DND-41 (cell line): ENCODE measurements at regions not wholly inside any gene's neighbourhood (a gene's known extent, or its start where the extent isn't known, plus 50 kb on each side); places are given as distances from the start of the nearest gene placed in this dataset.
A peak's percentile ranks its signal among the peaks of the same experiment; 100 is the strongest.

Experiments used
- ATAC-seq: fragments of 200-7000 bp; cut with Tn5 transposase; 3 replicates; pipeline ENCODE4 v1.9.1; 2021; ENCODE audit warnings: low read depth; ENCODE audit not compliant: insufficient read depth
- DNase-seq: peaks from one replicate; pipeline ENCODE4 v3.0.0-alpha.2; 2020
- H2AFZ ChIP-seq: 2 replicates; pipeline ENCODE4 v1.6.0; 2012; ENCODE audit warnings: low read depth, low read length
- H3K27ac ChIP-seq: 2 replicates; pipeline ENCODE4 v1.5.1; 2012; ENCODE audit warnings: low read length, inconsistent platforms
- H3K27me3 ChIP-seq: fragments of 200-600 bp; sonication (generic); 2 replicates; pipeline ENCODE4 v1.6.0; 2012; ENCODE audit warnings: low read length, mild to moderate bottlenecking, inconsistent platforms; ENCODE audit not compliant: insufficient read depth, poor library complexity
- H3K36me3 ChIP-seq: 2 replicates; pipeline ENCODE4 v1.5.1; 2012; ENCODE audit warnings: low read length, inconsistent platforms; ENCODE audit not compliant: insufficient read depth
- H3K4me1 ChIP-seq: 2 replicates; pipeline ENCODE4 v1.5.1; 2012; ENCODE audit warnings: mild to moderate bottlenecking, low read length; ENCODE audit not compliant: insufficient read depth
- H3K4me2 ChIP-seq: 2 replicates; pipeline ENCODE4 v1.6.0; 2012; ENCODE audit warnings: mild to moderate bottlenecking, moderate library complexity, low read length, inconsistent platforms; ENCODE audit not compliant: insufficient read depth
- H3K4me3 ChIP-seq, 2 experiments: fragments of 200-600 bp in 1 of 2; shearing (Covaris generic) in 1 of 2; 2 replicates each; pipeline ENCODE4 v1.5.1; 2012 to 2016; ENCODE audit warnings: inconsistent platforms in 2 of 2, low read length in 2 of 2, mild to moderate bottlenecking in 2 of 2, low read depth in 1 of 2, moderate library complexity in 1 of 2
- H3K79me2 ChIP-seq: 2 replicates; pipeline ENCODE4 v1.6.0; 2012; ENCODE audit warnings: low read length, inconsistent platforms; ENCODE audit not compliant: insufficient read depth
- H3K9ac ChIP-seq: 2 replicates; pipeline ENCODE4 v1.6.0; 2012; ENCODE audit warnings: low read depth, mild to moderate bottlenecking, inconsistent platforms, low read length, moderate library complexity
- H3K9me3 ChIP-seq: 2 replicates; pipeline ENCODE4 v1.5.1; 2012; ENCODE audit warnings: low read length, moderate library complexity, mild to moderate bottlenecking, inconsistent platforms; ENCODE audit not compliant: insufficient read depth, severe bottlenecking
- H4K20me1 ChIP-seq: 2 replicates; pipeline ENCODE4 v1.6.0; 2012; ENCODE audit warnings: low read length; ENCODE audit not compliant: insufficient read depth
- CTCF ChIP-seq: IDR thresholded peaks from 2 replicates; pipeline ENCODE4 v1.5.1; 2012; ENCODE audit warnings: borderline replicate concordance, low read length, moderate library complexity, mild to moderate bottlenecking; ENCODE audit not compliant: poor library complexity, severe bottlenecking; ENCODE audit errors: extremely low read depth
- EZH2 ChIP-seq: IDR thresholded peaks from 3 replicates; pipeline ENCODE4 v1.6.1; 2012; ENCODE audit warnings: borderline replicate concordance, low read depth, mild to moderate bottlenecking, moderate library complexity, low read length, inconsistent platforms; ENCODE audit not compliant: severe bottlenecking

GRCh38 chr9:29691145-29691544 is 2117.9 kb upstream of the C9orf72 start:
- no peaks in the 10 kb centered on the region for H3K36me3 ChIP-seq
- H3K9me3 ChIP-seq, result no peaks in the 10 kb centered on the region
- H2AFZ ChIP-seq, result no peak overlapping the region
- TF ChIP-seq EZH2, result no peak
- no peak for TF ChIP-seq CTCF
- ATAC-seq, result no peak
- H3K9ac ChIP-seq, result no peak overlapping the region
- no peak overlapping the region for H3K4me3 ChIP-seq
- H3K4me1 ChIP-seq, result no peaks in the 10 kb centered on the region
- no peaks in the 10 kb centered on the region for H3K79me2 ChIP-seq
- no peaks in the 10 kb centered on the region for H3K27me3 ChIP-seq
- no peaks in the 10 kb centered on the region for H4K20me1 ChIP-seq
- DNase-seq, result no peak
- no peak overlapping the region for H3K27ac ChIP-seq
- no peak overlapping the region for H3K4me2 ChIP-seq

DNA sequence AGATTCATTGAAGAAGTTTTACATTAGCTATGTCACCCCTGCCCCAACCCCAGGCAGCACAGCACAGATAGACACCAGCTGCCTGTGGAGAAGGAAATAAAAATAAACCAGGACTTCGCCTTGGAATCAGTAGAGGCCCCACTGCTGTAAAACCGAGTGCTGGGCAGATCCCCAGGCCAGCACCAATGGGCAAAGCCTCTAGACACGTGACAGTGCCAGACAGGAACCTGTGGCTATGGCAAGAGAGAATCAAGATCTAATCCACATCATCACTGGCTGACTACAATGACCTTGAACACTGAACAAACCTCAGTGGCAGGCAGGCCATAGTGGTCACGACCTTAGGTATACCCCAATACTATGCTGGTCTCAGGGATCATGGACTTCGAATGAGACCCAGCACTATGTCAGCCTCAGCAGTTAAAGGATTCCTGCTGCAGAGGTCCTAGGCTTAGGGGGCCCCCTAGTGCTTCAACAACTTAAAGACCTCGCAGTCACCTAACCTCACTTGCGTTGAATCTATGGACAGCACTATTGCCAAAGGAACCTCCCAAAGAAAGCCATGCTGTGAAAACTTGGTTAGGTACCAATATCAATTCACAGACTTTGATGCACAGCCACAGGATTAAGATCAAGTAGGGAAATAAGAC is 2118.6 kb upstream of the C9orf72 start:
- H3K27ac ChIP-seq, result no peak overlapping the region
- no peaks in the 10 kb centered on the region for H3K27me3 ChIP-seq
- no peaks in the 10 kb centered on the region for H3K36me3 ChIP-seq
- peak; percentile 3 for DNase-seq
- no peaks in the 10 kb centered on the region for H3K9me3 ChIP-seq
- no peaks in the 10 kb centered on the region for H3K79me2 ChIP-seq
- TF ChIP-seq EZH2 (no peak), CTCF (no peak)
- no peak for ATAC-seq
- no peak overlapping the region for H3K4me2 ChIP-seq
- H3K9ac ChIP-seq, result no peak overlapping the region
- no peak overlapping the region for H2AFZ ChIP-seq
- H3K4me3 ChIP-seq, result no peak overlapping the region
- H4K20me1 ChIP-seq, result no peaks in the 10 kb centered on the region
- H3K4me1 ChIP-seq, result no peaks in the 10 kb centered on the region

DNA sequence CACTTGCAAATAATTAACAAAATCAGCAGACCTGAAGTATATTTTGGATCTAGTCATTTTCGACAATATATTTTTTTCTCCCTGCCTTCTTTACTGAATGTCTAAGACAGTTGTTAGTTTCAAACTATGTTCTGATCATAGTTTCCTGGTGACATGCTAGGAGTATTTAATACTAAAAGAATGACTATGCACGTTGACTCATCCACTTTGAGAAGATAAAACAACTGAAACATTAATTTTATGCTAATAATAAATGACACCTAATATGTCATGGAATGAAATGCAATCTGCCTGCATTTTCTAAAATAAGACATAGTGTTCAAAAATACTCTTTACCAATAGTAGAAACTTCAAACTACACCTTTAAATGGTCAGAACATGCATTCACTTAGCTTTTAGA is 2123.7 kb upstream of the C9orf72 start:
- Histone ChIP-seq H3K79me2 (no peaks in the 10 kb centered on the region), H3K27ac (no peak overlapping the region), H4K20me1 (no peaks in the 10 kb centered on the region), H3K4me2 (no peak overlapping the region), H2AFZ (no peak overlapping the region), H3K9me3 (no peaks in the 10 kb centered on the region), H3K9ac (no peak overlapping the region), H3K4me3 (no peak overlapping the region), H3K36me3 (no peaks in the 10 kb centered on the region), H3K4me1 (no peaks in the 10 kb centered on the region), H3K27me3 (no peaks in the 10 kb centered on the region)
- DNase-seq (no peak), ATAC-seq (no peak)
- TF ChIP-seq EZH2 (no peak), CTCF (no peak)
